Gastrocnemius medialis (tissue), 4 donors: ENCODE measurements at regions not wholly inside any gene's neighbourhood (a gene's known extent, or its start where the extent isn't known, plus 50 kb on each side); places are given as distances from the start of the nearest gene placed in this dataset.

Experiments
- POLR2A ChIP-seq, 2 donors: fragments of 450-650 bp; IDR thresholded peaks; one replicate each; pipeline ENCODE4 v1.6.1; 2017; ENCODE audit warnings: antibody characterized with exemption in 2 of 2, mild to moderate bottlenecking in 2 of 2, moderate library complexity in 2 of 2
- TF ChIP-seq, protein P1 (sequence below), 5 experiments: fragments of 450-650 bp in 3 of 5; fragments of 200-600 bp in 2 of 5; sonication (generic) in 2 of 5; IDR thresholded peaks in 4 of 5; conservative IDR thresholded peaks in 1 of 5; 1 replicate in 4 of 5; 2 replicates in 1 of 5; pipeline ENCODE4 v1.5.1; 2016 to 2019; ENCODE audit warnings: antibody characterized with exemption in 5 of 5, mild to moderate bottlenecking in 3 of 5, moderate library complexity in 3 of 5

- TF ChIP-seq, protein P1, sequence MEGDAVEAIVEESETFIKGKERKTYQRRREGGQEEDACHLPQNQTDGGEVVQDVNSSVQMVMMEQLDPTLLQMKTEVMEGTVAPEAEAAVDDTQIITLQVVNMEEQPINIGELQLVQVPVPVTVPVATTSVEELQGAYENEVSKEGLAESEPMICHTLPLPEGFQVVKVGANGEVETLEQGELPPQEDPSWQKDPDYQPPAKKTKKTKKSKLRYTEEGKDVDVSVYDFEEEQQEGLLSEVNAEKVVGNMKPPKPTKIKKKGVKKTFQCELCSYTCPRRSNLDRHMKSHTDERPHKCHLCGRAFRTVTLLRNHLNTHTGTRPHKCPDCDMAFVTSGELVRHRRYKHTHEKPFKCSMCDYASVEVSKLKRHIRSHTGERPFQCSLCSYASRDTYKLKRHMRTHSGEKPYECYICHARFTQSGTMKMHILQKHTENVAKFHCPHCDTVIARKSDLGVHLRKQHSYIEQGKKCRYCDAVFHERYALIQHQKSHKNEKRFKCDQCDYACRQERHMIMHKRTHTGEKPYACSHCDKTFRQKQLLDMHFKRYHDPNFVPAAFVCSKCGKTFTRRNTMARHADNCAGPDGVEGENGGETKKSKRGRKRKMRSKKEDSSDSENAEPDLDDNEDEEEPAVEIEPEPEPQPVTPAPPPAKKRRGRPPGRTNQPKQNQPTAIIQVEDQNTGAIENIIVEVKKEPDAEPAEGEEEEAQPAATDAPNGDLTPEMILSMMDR (IDR thresholded peaks at IDR 0.05 in 4 of 5, conservative IDR thresholded peaks at IDR 0.05 in 1 of 5) = no peak
- no peak for TF ChIP-seq POLR2A (IDR thresholded peaks at IDR 0.05)
Measured at GRCh38 chr7:53983480-53983879, 558.7 kb upstream of the VSTM2A start.
